ENCODE measurements at regions not wholly inside any gene's neighbourhood (a gene's known extent, or its start where the extent isn't known, plus 50 kb on each side); places are given as distances from the start of the nearest gene placed in this dataset.

- H3K27ac ChIP-seq = no peak overlapping the region
- no peak overlapping the region for H3K4me3 ChIP-seq
- no peak for DNase-seq (ENCODE audit: low spot score)
- no peak for TF ChIP-seq CTCF (IDR thresholded peaks at IDR 0.05)
Measured at GRCh38 chr11:130710497-130711012, 205.7 kb downstream of the SNX19 start.

- Histone ChIP-seq H3K4me3 (no peak overlapping the region), H3K27ac (no peak overlapping the region)
- no peak for DNase-seq (ENCODE audit: low spot score)
- TF ChIP-seq CTCF (IDR thresholded peaks at IDR 0.05) = no peak
Measured at GRCh38 chr11:130711193-130711592, 205.1 kb downstream of the SNX19 start.

- H3K27ac ChIP-seq = no peak overlapping the region
- no peak for DNase-seq (ENCODE audit: low spot score)
- no peak overlapping the region for H3K4me3 ChIP-seq
- no peak for TF ChIP-seq CTCF (IDR thresholded peaks at IDR 0.05)
Measured at GRCh38 chr11:130712480-130712879, 203.8 kb downstream of the SNX19 start.

- H3K27ac ChIP-seq = no peak overlapping the region
- no peak for TF ChIP-seq CTCF (IDR thresholded peaks at IDR 0.05)
- no peak for DNase-seq (ENCODE audit: low spot score)
- H3K4me3 ChIP-seq = no peak overlapping the region
Measured at GRCh38 chr11:130715085-130715876, 201.0 kb downstream of the SNX19 start.

- H3K27ac ChIP-seq = no peak overlapping the region
- DNase-seq (ENCODE audit: low spot score) = no peak
- no peak overlapping the region for H3K4me3 ChIP-seq
Measured at GRCh38 chr11:130715877-130716220, 200.4 kb downstream of the SNX19 start.

GRCh38 chr11:130718120-130718519 is 198.2 kb downstream of the SNX19 start:
- H3K4me3 ChIP-seq = no peak overlapping the region
- no peak for TF ChIP-seq CTCF (IDR thresholded peaks at IDR 0.05)

More at GRCh38 chr11:130715877-130716220, 200.4 kb downstream of the SNX19 start:
- no peak for TF ChIP-seq CTCF (IDR thresholded peaks at IDR 0.05)

More at GRCh38 chr11:130718120-130718519, 198.2 kb downstream of the SNX19 start:
- no peak overlapping the region for H3K27ac ChIP-seq
- DNase-seq (ENCODE audit: low spot score) = no peak
